Left lobe of liver (tissue), 2 donors: ENCODE measurements at regions not wholly inside any gene's neighbourhood (a gene's known extent, or its start where the extent isn't known, plus 50 kb on each side); places are given as distances from the start of the nearest gene placed in this dataset.
"Not testable (repeated sequence)": the region's sequence is repeated elsewhere in the genome, so short reads cannot be mapped to it uniquely, and the experiment has no call there.

Experiments
- ATAC-seq: fragments of 200-7000 bp; cut with Tn5 transposase; one replicate; pipeline ENCODE4 v1.9.1; 2020; ENCODE audit warnings: mild to moderate bottlenecking, moderate library complexity
- DNase-seq: peaks from one replicate; pipeline ENCODE4 v3.0.0-alpha.2; 2020; ENCODE audit warnings: low spot score
- donor health status: DM: no; HTN: no; CAD: no; lungs with moderate emphysema.
- donor health status: DM: no; HTN: yes; CAD: no.

GRCh38 chr11:33434294-33434693 is 177.1 kb downstream of the HIPK3 start:
- no peak for ATAC-seq
- DNase-seq = no peak

GRCh38 chr11:33428435-33428834 is 171.3 kb downstream of the HIPK3 start:
- ATAC-seq = not testable (repeated sequence)

GRCh38 chr11:33420959-33421566 is 163.9 kb downstream of the HIPK3 start:
- ATAC-seq = no peak
- no peak for DNase-seq

More at GRCh38 chr11:33428435-33428834, 171.3 kb downstream of the HIPK3 start:
- DNase-seq = not testable (repeated sequence)

GRCh38 chr11:33419924-33420323 is 162.7 kb downstream of the HIPK3 start:
- DNase-seq (no peak), ATAC-seq (no peak)

- ATAC-seq (no peak), DNase-seq (no peak)
Observed at GRCh38 chr11:33417121-33417520, 159.9 kb downstream of the HIPK3 start.

- no peak for DNase-seq
- ATAC-seq = no peak
Observed at GRCh38 chr11:33413301-33413700, 156.1 kb downstream of the HIPK3 start.

GRCh38 chr11:33412241-33412640 is 155.1 kb downstream of the HIPK3 start:
- ATAC-seq (no peak), DNase-seq (no peak)

- no peak for DNase-seq
Observed at GRCh38 chr11:33411751-33412150, 154.6 kb downstream of the HIPK3 start.

GRCh38 chr11:33410086-33410765 is 153.0 kb downstream of the HIPK3 start:
- DNase-seq = no peak
- no peak for ATAC-seq

More at GRCh38 chr11:33411751-33412150, 154.6 kb downstream of the HIPK3 start:
- ATAC-seq = no peak
